WERI-Rb-1 (cell line): ENCODE measurements at regions not wholly inside any gene's neighbourhood (a gene's known extent, or its start where the extent isn't known, plus 50 kb on each side); places are given as distances from the start of the nearest gene placed in this dataset.

ENCODE experiments used
- DNase-seq: peaks from one replicate; pipeline ENCODE4 v3.0.0-alpha.2; 2020
- H3K27ac ChIP-seq: fragments of 250-450 bp; sonication (Bioruptor Pico); 2 replicates; pipeline ENCODE4 v1.5.1; 2020; ENCODE audit warnings: mild to moderate bottlenecking, moderate library complexity
- H3K27me3 ChIP-seq: fragments of 250-450 bp; sonication (Bioruptor Pico); 2 replicates; pipeline ENCODE4 v1.5.1; 2021; ENCODE audit warnings: mild to moderate bottlenecking, low read depth, moderate library complexity; ENCODE audit not compliant: insufficient read depth, severe bottlenecking
- H3K36me3 ChIP-seq: fragments of 250-450 bp; sonication (Bioruptor Pico); 2 replicates; pipeline ENCODE4 v1.5.1; 2020; ENCODE audit warnings: mild to moderate bottlenecking, moderate library complexity
- H3K4me3 ChIP-seq: 2 replicates; pipeline ENCODE4 v1.5.1; 2011; ENCODE audit warnings: low read depth, mild to moderate bottlenecking, control low read depth, low read length
- H3K9me3 ChIP-seq: fragments of 250-450 bp; sonication (Bioruptor Pico); 2 replicates; pipeline ENCODE4 v1.5.1; 2021; ENCODE audit warnings: mild to moderate bottlenecking, moderate library complexity; ENCODE audit not compliant: severe bottlenecking
- CTCF ChIP-seq: IDR thresholded peaks from 2 replicates; pipeline ENCODE4 v1.5.1; 2011; ENCODE audit warnings: low read depth, mild to moderate bottlenecking, control low read depth, inconsistent platforms, low read length

- Histone ChIP-seq H3K27me3 (peaks cover 11% of the 10 kb centered on the region), H3K36me3 (no peaks in the 10 kb centered on the region), H3K4me3 (no peak overlapping the region), H3K27ac (no peak overlapping the region), H3K9me3 (no peaks in the 10 kb centered on the region)
- TF ChIP-seq CTCF: no peak
- no peak for DNase-seq
These were observed 355.1 kb upstream of the PABPC5 start for GRCh38 chrX:91079342-91080114.

- Histone ChIP-seq H3K27me3 (peaks cover 14% of the 10 kb centered on the region), H3K36me3 (no peaks in the 10 kb centered on the region), H3K9me3 (no peaks in the 10 kb centered on the region), H3K4me3 (no peak overlapping the region), H3K27ac (no peak overlapping the region)
- DNase-seq: no peak
- TF ChIP-seq CTCF: no peak
These were observed 353.8 kb upstream of the PABPC5 start for GRCh38 chrX:91080822-91081221.

- H3K36me3 ChIP-seq: no peaks in the 10 kb centered on the region
- no peak for TF ChIP-seq CTCF
- no peak overlapping the region for H3K4me3 ChIP-seq
- DNase-seq: no peak
- H3K27me3 ChIP-seq: peaks cover 15% of the 10 kb centered on the region
- H3K27ac ChIP-seq: no peak overlapping the region
- H3K9me3 ChIP-seq: no peaks in the 10 kb centered on the region
These were observed 352.8 kb upstream of the PABPC5 start for GRCh38 chrX:91081873-91082272.

GRCh38 chrX:91108761-91109160 is 325.9 kb upstream of the PABPC5 start:
- H3K27me3 ChIP-seq: peaks cover 5% of the 10 kb centered on the region
- no peaks in the 10 kb centered on the region for H3K9me3 ChIP-seq
- no peak overlapping the region for H3K4me3 ChIP-seq
- DNase-seq: no peak
- H3K36me3 ChIP-seq: no peaks in the 10 kb centered on the region
- TF ChIP-seq CTCF: no peak
- H3K27ac ChIP-seq: no peak overlapping the region

- TF ChIP-seq CTCF: no peak
- peaks cover 12% of the 10 kb centered on the region for H3K27me3 ChIP-seq
- no peak overlapping the region for H3K4me3 ChIP-seq
- no peaks in the 10 kb centered on the region for H3K9me3 ChIP-seq
- DNase-seq: no peak
- no peaks in the 10 kb centered on the region for H3K36me3 ChIP-seq
- H3K27ac ChIP-seq: no peak overlapping the region
These were observed 312.4 kb upstream of the PABPC5 start for GRCh38 chrX:91122151-91122694.

- no peak for TF ChIP-seq CTCF
- Histone ChIP-seq H3K27ac (no peak overlapping the region), H3K4me3 (no peak overlapping the region), H3K36me3 (no peaks in the 10 kb centered on the region), H3K9me3 (no peaks in the 10 kb centered on the region), H3K27me3 (peaks cover 33% of the 10 kb centered on the region)
- no peak for DNase-seq
These were observed 296.8 kb upstream of the PABPC5 start for GRCh38 chrX:91137883-91138282.
